Esophagus squamous epithelium (tissue), 5 donors: ENCODE measurements at regions not wholly inside any gene's neighbourhood (a gene's known extent, or its start where the extent isn't known, plus 50 kb on each side); places are given as distances from the start of the nearest gene placed in this dataset.

Experiments
- DNase-seq: peaks from one replicate; lab custom pipeline; 2025; lab: John Stamatoyannopoulos, UW
- H3K27ac ChIP-seq, 4 donors: fragments of 200-600 bp; sonication (generic); one replicate each; pipeline ENCODE4 v1.5.1; 2016 to 2019; ENCODE audit warnings: mild to moderate bottlenecking in 1 of 4
- H3K27me3 ChIP-seq, 4 donors: fragments of 200-600 bp; sonication (generic); 1 replicate in 3 of 4; 2 replicates in 1 of 4; pipeline versions ENCODE4 v1.5.1 to v1.6.0; 2017 to 2021; ENCODE audit warnings: antibody characterized with exemption in 1 of 4
- H3K36me3 ChIP-seq, 3 donors: fragments of 200-600 bp; sonication (generic); one replicate each; pipeline ENCODE4 v1.5.1; 2016 to 2019
- H3K4me1 ChIP-seq, 3 donors: fragments of 200-600 bp; sonication (generic); one replicate each; pipeline ENCODE4 v1.5.1; 2017 to 2019
- H3K4me3 ChIP-seq, 4 donors: fragments of 200-600 bp; sonication (generic); 1 replicate in 3 of 4; 2 replicates in 1 of 4; pipeline ENCODE4 v1.5.1; 2016 to 2019; ENCODE audit warnings: mild to moderate bottlenecking in 2 of 4, moderate library complexity in 1 of 4
- H3K9me3 ChIP-seq, 3 donors: fragments of 200-600 bp; sonication (generic); one replicate each; pipeline ENCODE4 v1.5.1; 2016 to 2019
- POLR2A ChIP-seq, 4 donors: fragments of 450-650 bp; IDR thresholded peaks; one replicate each; pipeline ENCODE4 v1.6.1; 2017; ENCODE audit warnings: antibody characterized with exemption in 4 of 4, mild to moderate bottlenecking in 4 of 4, moderate library complexity in 3 of 4
- WGBS, 2 donors: methylation state at CpG; one replicate each; pipeline ENCODE4 v1.1.5; 2018; 5-methylcytosine and 5-hydroxymethylcytosine counted together
- intact Hi-C: fragments of 100-400 bp; cut with DNase I; formaldehyde crosslinking; loops from one replicate; pipeline ENCODE4 v1.15.0; 2022
- TF ChIP-seq, protein P1 (sequence below), 6 experiments: fragments of 450-650 bp in 4 of 6; fragments of 200-600 bp in 2 of 6; sonication (generic) in 2 of 6; IDR thresholded peaks; one replicate each; pipeline ENCODE4 v1.5.1; 2016 to 2019; ENCODE audit warnings: antibody characterized with exemption in 6 of 6, mild to moderate bottlenecking in 4 of 6, moderate library complexity in 4 of 6
- donor health status: DM: yes; HTN: yes; CAD: no.

DNA sequence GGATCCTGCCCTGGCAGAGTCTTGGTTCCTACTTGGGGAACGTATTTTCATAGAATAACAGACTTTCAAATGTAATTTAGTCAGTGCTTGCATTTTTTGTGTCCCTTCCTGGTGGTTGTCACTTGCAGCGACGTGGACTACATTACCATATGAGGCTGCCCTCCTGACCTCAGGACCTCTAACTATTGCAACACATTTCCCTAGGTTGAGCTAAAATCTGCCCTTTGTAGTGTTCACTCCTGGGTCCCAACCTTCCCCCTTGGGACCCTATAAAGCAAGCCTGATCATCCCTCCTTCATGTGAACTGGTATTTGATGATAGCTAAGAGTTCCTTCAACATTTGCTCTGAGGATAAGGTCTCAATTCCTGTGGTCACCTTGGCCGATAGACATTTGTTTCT is 95.6 kb upstream of the CACNA1E start:
- Histone ChIP-seq H3K36me3 (no peaks in the 10 kb centered on the region), H3K27me3 (peaks cover 0 to 21% (median 0%) of the 10 kb centered on the region in 4 donors), H3K27ac (no peak overlapping the region), H3K9me3 (no peaks in the 10 kb centered on the region), H3K4me1 (no peaks in the 10 kb centered on the region), H3K4me3 (no peak overlapping the region)
- WGBS, 2 donors: 75 to 91% methylated on average over 3 to 4 of the region's 4 CpGs
- intact Hi-C loops: no loop called here
- no peak for DNase-seq
- TF ChIP-seq, protein P1, sequence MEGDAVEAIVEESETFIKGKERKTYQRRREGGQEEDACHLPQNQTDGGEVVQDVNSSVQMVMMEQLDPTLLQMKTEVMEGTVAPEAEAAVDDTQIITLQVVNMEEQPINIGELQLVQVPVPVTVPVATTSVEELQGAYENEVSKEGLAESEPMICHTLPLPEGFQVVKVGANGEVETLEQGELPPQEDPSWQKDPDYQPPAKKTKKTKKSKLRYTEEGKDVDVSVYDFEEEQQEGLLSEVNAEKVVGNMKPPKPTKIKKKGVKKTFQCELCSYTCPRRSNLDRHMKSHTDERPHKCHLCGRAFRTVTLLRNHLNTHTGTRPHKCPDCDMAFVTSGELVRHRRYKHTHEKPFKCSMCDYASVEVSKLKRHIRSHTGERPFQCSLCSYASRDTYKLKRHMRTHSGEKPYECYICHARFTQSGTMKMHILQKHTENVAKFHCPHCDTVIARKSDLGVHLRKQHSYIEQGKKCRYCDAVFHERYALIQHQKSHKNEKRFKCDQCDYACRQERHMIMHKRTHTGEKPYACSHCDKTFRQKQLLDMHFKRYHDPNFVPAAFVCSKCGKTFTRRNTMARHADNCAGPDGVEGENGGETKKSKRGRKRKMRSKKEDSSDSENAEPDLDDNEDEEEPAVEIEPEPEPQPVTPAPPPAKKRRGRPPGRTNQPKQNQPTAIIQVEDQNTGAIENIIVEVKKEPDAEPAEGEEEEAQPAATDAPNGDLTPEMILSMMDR (IDR thresholded peaks at IDR 0.05): no peak
- no peak for TF ChIP-seq POLR2A (IDR thresholded peaks at IDR 0.05)

DNA sequence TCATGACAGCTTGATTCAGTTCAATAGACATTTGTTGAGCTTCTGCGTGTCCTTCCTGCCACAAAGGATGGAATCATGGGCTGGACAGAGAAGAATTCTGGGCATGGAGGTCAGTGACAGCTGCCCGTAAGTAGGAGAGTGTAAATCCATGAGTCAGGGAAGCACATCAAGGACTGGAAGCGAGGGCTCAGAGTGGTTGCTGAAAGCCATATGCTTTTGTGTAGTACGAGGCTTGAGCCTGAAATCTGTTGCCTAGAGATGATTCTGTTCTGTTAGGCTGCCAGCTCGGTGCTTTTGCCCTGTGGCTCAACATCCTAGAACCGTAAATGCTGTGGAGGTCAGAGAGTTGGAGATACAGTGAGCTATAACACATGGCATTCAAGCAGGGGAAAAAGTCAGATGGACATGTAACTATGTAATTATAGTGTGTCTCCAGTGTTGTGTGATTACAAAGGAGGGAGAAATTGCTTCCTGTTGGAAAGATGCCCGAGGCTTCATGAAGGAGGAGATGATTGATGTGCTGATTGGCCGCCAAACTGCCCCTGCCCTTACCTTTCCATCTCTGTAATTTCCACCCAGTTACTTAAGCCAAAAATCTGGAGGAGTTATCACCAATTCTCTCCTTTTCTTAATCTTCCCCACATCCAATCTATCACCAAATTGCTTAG is 92.8 kb upstream of the CACNA1E start:
- Histone ChIP-seq H3K9me3 (no peaks in the 10 kb centered on the region), H3K4me3 (no peak overlapping the region), H3K27ac (no peak overlapping the region), H3K27me3 (peaks cover 0 to 30% (median 0%) of the 10 kb centered on the region in 4 donors), H3K4me1 (no peaks in the 10 kb centered on the region), H3K36me3 (no peaks in the 10 kb centered on the region)
- TF ChIP-seq POLR2A (IDR thresholded peaks at IDR 0.05): no peak
- TF ChIP-seq, protein P1 (IDR thresholded peaks at IDR 0.05): no peak
- intact Hi-C loops: no loop called here
- no peak for DNase-seq
- 26 to 38% methylated on average over 8 of the region's 8 CpGs for WGBS, 2 donors

DNA sequence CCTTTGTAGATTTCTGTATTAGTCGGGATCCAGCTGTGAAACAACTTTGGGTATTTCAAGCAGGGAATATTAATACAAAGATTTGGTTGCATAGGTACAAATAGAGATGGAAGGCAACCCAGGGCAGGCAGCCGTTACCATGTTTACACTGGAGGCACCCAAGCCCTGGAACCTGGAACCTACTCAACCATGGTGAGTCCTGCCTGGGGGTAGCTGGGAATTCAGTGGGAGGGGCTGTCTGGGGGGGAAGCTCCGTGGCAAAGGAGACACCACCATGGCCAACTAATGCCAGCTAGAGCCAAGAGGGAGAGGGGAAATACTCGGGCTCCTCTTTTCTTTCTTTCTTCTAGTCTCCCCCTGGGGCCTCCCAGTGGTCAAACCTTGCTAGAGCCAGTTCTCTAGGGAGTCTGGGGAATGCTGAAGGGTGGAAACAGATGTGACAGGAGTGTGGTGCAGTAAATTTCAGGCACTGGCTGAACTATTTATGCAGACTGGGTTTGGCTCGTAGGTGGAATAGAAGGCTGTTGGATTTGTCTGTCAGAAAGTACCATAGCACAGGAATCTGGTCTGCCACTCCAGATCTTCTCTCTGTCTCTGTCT is 91.9 kb upstream of the CACNA1E start:
- H3K4me3 ChIP-seq: no peak overlapping the region
- DNase-seq: no peak
- intact Hi-C loops: no loop called here
- 24 to 30% methylated on average over 5 of the region's 5 CpGs for WGBS, 2 donors
- no peak overlapping the region for H3K27ac ChIP-seq
- TF ChIP-seq POLR2A (IDR thresholded peaks at IDR 0.05): no peak
- TF ChIP-seq, protein P1 (IDR thresholded peaks at IDR 0.05): no peak
- H3K36me3 ChIP-seq: no peaks in the 10 kb centered on the region
- H3K27me3 ChIP-seq: peaks cover 0 to 35% (median 0%) of the 10 kb centered on the region in 4 donors
- H3K4me1 ChIP-seq: no peaks in the 10 kb centered on the region
- no peaks in the 10 kb centered on the region for H3K9me3 ChIP-seq

DNA sequence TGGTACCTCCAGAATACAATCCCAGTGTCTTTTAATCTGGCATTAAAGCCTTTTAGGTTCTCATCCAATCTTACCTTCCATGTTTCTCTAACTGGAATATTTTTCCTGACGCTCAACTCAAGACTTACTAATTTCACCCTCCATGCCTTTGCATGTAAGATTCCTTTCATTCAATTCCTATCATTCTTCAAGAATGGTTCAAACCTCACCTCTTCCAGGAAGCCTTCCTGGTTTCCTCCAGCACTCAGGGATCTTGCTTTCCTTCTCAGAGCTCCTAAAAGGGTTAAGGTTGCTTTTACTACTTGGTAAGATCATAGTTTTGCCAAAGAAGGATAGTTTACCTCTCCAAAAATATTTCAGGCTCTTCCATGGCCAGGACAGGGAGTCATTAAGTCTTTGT is 91.2 kb upstream of the CACNA1E start:
- Histone ChIP-seq H3K27me3 (peaks cover 0 to 41% (median 0%) of the 10 kb centered on the region in 4 donors), H3K36me3 (no peaks in the 10 kb centered on the region), H3K27ac (no peak overlapping the region), H3K9me3 (no peaks in the 10 kb centered on the region), H3K4me3 (no peak overlapping the region), H3K4me1 (no peaks in the 10 kb centered on the region)
- intact Hi-C loops: no loop called here
- TF ChIP-seq POLR2A (IDR thresholded peaks at IDR 0.05): no peak
- TF ChIP-seq, protein P1 (IDR thresholded peaks at IDR 0.05): no peak
- no peak for DNase-seq
- 91 to 94% methylated on average over 1 of the region's 1 CpG for WGBS, 2 donors

DNA sequence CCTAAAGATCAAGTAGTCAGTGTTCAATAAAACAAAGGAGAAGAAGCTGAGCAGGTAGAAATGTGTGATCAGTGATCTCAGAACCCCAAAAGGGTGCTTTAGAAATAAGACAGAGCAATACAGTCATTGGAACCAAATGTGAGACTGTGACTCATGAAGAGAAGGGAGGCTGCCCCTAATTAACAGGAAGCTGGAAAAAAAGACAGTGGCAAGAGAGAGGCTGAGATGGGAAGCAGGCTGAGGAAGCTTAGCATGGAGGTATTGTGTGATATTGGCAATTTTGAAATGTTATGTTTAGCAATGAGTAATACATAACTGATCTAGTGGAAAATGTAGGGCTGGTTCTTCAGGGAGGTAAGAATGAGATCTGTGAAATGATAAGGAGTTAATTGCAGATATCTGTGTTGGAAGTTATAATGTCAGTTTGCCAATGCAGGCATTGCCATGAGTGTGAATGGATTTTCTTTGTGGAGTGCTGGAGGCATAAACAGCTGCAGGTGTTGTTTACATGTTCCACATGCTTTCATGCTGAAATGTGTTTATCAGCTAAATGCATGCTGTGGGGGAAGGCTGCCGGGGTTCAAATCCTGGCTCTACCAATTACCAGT is 90.6 kb upstream of the CACNA1E start:
- TF ChIP-seq POLR2A (IDR thresholded peaks at IDR 0.05): no peak
- TF ChIP-seq, protein P1 (IDR thresholded peaks at IDR 0.05): no peak
- no peaks in the 10 kb centered on the region for H3K36me3 ChIP-seq
- H3K9me3 ChIP-seq: no peaks in the 10 kb centered on the region
- intact Hi-C loops: no loop called here
- H3K27me3 ChIP-seq: peaks cover 0 to 43% (median 0%) of the 10 kb centered on the region in 4 donors
- no peak for DNase-seq
- WGBS, 2 donors: 73 to 83% methylated on average over 1 of the region's 1 CpG
- H3K4me3 ChIP-seq: no peak overlapping the region
- no peaks in the 10 kb centered on the region for H3K4me1 ChIP-seq
- H3K27ac ChIP-seq: no peak overlapping the region
